Fibroblast of villous mesenchyme (primary cell): ENCODE measurements at regions not wholly inside any gene's neighbourhood (a gene's known extent, or its start where the extent isn't known, plus 50 kb on each side); places are given as distances from the start of the nearest gene placed in this dataset.

ENCODE experiments used
- DNase-seq: peaks from one replicate; pipeline ENCODE4 v3.0.0-alpha.2; 2010; ENCODE audit warnings: low read depth
- H3K4me3 ChIP-seq: 2 replicates; pipeline ENCODE4 v1.5.1; 2011; ENCODE audit warnings: low read depth, mild to moderate bottlenecking, low read length
- CTCF ChIP-seq: IDR thresholded peaks from 2 replicates; pipeline ENCODE4 v1.5.1; 2012; ENCODE audit warnings: low read depth, mild to moderate bottlenecking, low read length; ENCODE audit not compliant: insufficient read depth

GRCh38 chr10:3948843-3949242 lies 163.8 kb upstream of the KLF6 start:
- H3K4me3 ChIP-seq = no peak overlapping the region
- no peak for TF ChIP-seq CTCF
- peak; percentile 21 for DNase-seq

GRCh38 chr10:3946234-3947229 lies 161.5 kb upstream of the KLF6 start:
- DNase-seq = no peak
- no peak for TF ChIP-seq CTCF
- H3K4me3 ChIP-seq = no peak overlapping the region

GRCh38 chr10:3945026-3945425 lies 160.0 kb upstream of the KLF6 start:
- no peak overlapping the region for H3K4me3 ChIP-seq
- no peak for DNase-seq
- no peak for TF ChIP-seq CTCF

- no peak overlapping the region for H3K4me3 ChIP-seq
- no peak for TF ChIP-seq CTCF
- DNase-seq = no peak
Observed at GRCh38 chr10:3944591-3944990, 159.6 kb upstream of the KLF6 start.

- DNase-seq = no peak
- no peak overlapping the region for H3K4me3 ChIP-seq
- TF ChIP-seq CTCF = no peak
Observed at GRCh38 chr10:3943695-3944257, 158.8 kb upstream of the KLF6 start.

- no peak for DNase-seq
- H3K4me3 ChIP-seq = no peak overlapping the region
- no peak for TF ChIP-seq CTCF
Observed at GRCh38 chr10:3942937-3943489, 158.0 kb upstream of the KLF6 start.
